HG03558 (cell line): ENCODE measurements at regions not wholly inside any gene's neighbourhood (a gene's known extent, or its start where the extent isn't known, plus 50 kb on each side); places are given as distances from the start of the nearest gene placed in this dataset.
A peak's percentile ranks its signal among the peaks of the same experiment; 100 is the strongest.
"Not testable (repeated sequence)": the region's sequence is repeated elsewhere in the genome, so short reads cannot be mapped to it uniquely, and the experiment has no call there.

Source experiments
- ATAC-seq: cut with Tn5 transposase; IDR thresholded peaks from one replicate; pipeline ENCODE4 v1.9.1; 2021; ENCODE audit warnings: moderate number of reproducible peaks; ENCODE audit not compliant: unreplicated experiment; ENCODE audit errors: extremely low read depth

GRCh38 chr2:8488001-8488738 is 193.7 kb upstream of the ID2 start:
- ATAC-seq: peak; percentile 79

GRCh38 chr2:8489221-8489620 is 192.6 kb upstream of the ID2 start:
- ATAC-seq: no peak

GRCh38 chr2:8489751-8490150 is 192.1 kb upstream of the ID2 start:
- ATAC-seq: no peak

GRCh38 chr2:8490166-8490721 is 191.6 kb upstream of the ID2 start:
- ATAC-seq: no peak

GRCh38 chr2:8491296-8492027 is 190.4 kb upstream of the ID2 start:
- ATAC-seq: no peak

- no peak for ATAC-seq
These were observed 187.7 kb upstream of the ID2 start for GRCh38 chr2:8494151-8494550.

- no peak for ATAC-seq
These were observed 187.3 kb upstream of the ID2 start for GRCh38 chr2:8494589-8494988.

- no peak for ATAC-seq
These were observed 186.5 kb upstream of the ID2 start for GRCh38 chr2:8495189-8495989.

GRCh38 chr2:8496079-8496478 is 185.8 kb upstream of the ID2 start:
- ATAC-seq: no peak

GRCh38 chr2:8496617-8497016 is 185.2 kb upstream of the ID2 start:
- ATAC-seq: no peak

- ATAC-seq: no peak
These were observed 182.9 kb upstream of the ID2 start for GRCh38 chr2:8498994-8499393.

GRCh38 chr2:8500124-8501054 is 181.5 kb upstream of the ID2 start:
- no peak for ATAC-seq

- ATAC-seq: no peak
These were observed 180.7 kb upstream of the ID2 start for GRCh38 chr2:8501061-8501720.

GRCh38 chr2:8502316-8502715 is 179.5 kb upstream of the ID2 start:
- no peak for ATAC-seq

GRCh38 chr2:8505311-8505920 is 176.4 kb upstream of the ID2 start:
- no peak for ATAC-seq

- no peak for ATAC-seq
These were observed 175.1 kb upstream of the ID2 start for GRCh38 chr2:8506746-8507145.

- no peak for ATAC-seq
These were observed 173.1 kb upstream of the ID2 start for GRCh38 chr2:8508766-8509165.

- no peak for ATAC-seq
These were observed 172.2 kb upstream of the ID2 start for GRCh38 chr2:8509621-8510020.

GRCh38 chr2:8510055-8510454 is 171.8 kb upstream of the ID2 start:
- not testable (repeated sequence) for ATAC-seq
